Sigmoid colon (tissue), 4 donors: ENCODE measurements at regions not wholly inside any gene's neighbourhood (a gene's known extent, or its start where the extent isn't known, plus 50 kb on each side); places are given as distances from the start of the nearest gene placed in this dataset.

Experiments used
- CTCF ChIP-seq, 4 experiments: fragments of 450-650 bp in 3 of 4; fragments of 200-600 bp in 1 of 4; IDR thresholded peaks; one replicate each; pipeline ENCODE4 v1.5.1; 2016 to 2019; ENCODE audit warnings: antibody characterized with exemption in 4 of 4, mild to moderate bottlenecking in 3 of 4, moderate library complexity in 2 of 4
- EP300 ChIP-seq, 4 donors: sonication (generic); formaldehyde crosslinking; IDR thresholded peaks; one replicate each; pipeline ENCODE4 v1.6.1; 2017; ENCODE audit warnings: antibody characterized with exemption in 4 of 4
- POLR2A ChIP-seq, 2 donors: fragments of 450-650 bp; IDR thresholded peaks; one replicate each; pipeline ENCODE4 v1.6.1; 2016; ENCODE audit warnings: antibody characterized with exemption in 2 of 2, mild to moderate bottlenecking in 2 of 2, moderate library complexity in 2 of 2

- TF ChIP-seq EP300 (IDR thresholded peaks at IDR 0.05) (no peak), POLR2A (IDR thresholded peaks at IDR 0.05) (no peak), CTCF (IDR thresholded peaks at IDR 0.05) (no peak)
These were observed 79.8 kb upstream of the EYS start for GRCh38 chr6:65786815-65787214.
